PC-3 (cell line): ENCODE measurements at regions not wholly inside any gene's neighbourhood (a gene's known extent, or its start where the extent isn't known, plus 50 kb on each side); places are given as distances from the start of the nearest gene placed in this dataset.

Experiments
- ATAC-seq: fragments of 200-7000 bp; cut with Tn5 transposase; 2 replicates; pipeline ENCODE4 v1.9.1; 2020; ENCODE audit warnings: mild to moderate bottlenecking, moderate library complexity
- BruUV-seq: library from RNA; stranded (reverse); fragments of 400-500 nt; replicated peaks from 2 replicates; lab custom pipeline; 2021; lab: Mats Ljungman, UMichigan
- CTCF ChIA-PET: fragments of 300-600 bp; sonication (Branson Sonifier 250); formaldehyde crosslinking; loops from one replicate; lab custom pipeline; 2022; ENCODE audit warnings: antibody characterized with exemption; lab: Charles Lee
- POLR2A ChIA-PET: fragments of 300-600 bp; sonication (Branson Sonifier 250); formaldehyde crosslinking; loops from one replicate; lab custom pipeline; 2022; ENCODE audit warnings: antibody characterized with exemption; ENCODE audit not compliant: unreplicated experiment; lab: Charles Lee
- DNase-seq: peaks from one replicate; pipeline ENCODE4 v3.0.0-alpha.2; 2015
- H2AFZ ChIP-seq: fragments of 300-600 bp; sonication (generic); 2 replicates; pipeline ENCODE4 v1.6.0; 2016; ENCODE audit warnings: antibody characterized with exemption, low read length
- H3F3A ChIP-seq: fragments of 300-600 bp; sonication (generic); one replicate; pipeline ENCODE4 v1.6.0; 2017; ENCODE audit warnings: antibody characterized with exemption, low read length, control low read depth, mild to moderate bottlenecking; ENCODE audit not compliant: unreplicated experiment
- H3K27ac ChIP-seq: fragments of 300-600 bp; sonication (generic); 2 replicates; pipeline ENCODE4 v1.5.1; 2016; ENCODE audit warnings: mild to moderate bottlenecking, low read length
- H3K27me3 ChIP-seq: fragments of 300-600 bp; sonication (generic); 2 replicates; pipeline ENCODE4 v1.6.1; 2016; ENCODE audit warnings: low read length, mixed read lengths
- H3K36me3 ChIP-seq: fragments of 300-600 bp; sonication (generic); 2 replicates; pipeline ENCODE4 v1.6.1; 2016; ENCODE audit warnings: low read depth, mixed run types, low read length, mixed read lengths
- H3K4me1 ChIP-seq: fragments of 300-600 bp; sonication (generic); 2 replicates; pipeline ENCODE4 v1.5.1; 2016; ENCODE audit warnings: low read length; ENCODE audit not compliant: insufficient read depth
- H3K4me2 ChIP-seq: fragments of 300-600 bp; sonication (generic); 2 replicates; pipeline ENCODE4 v1.6.0; 2016; ENCODE audit warnings: low read length
- H3K4me3 ChIP-seq: fragments of 300-600 bp; sonication (generic); 2 replicates; pipeline ENCODE4 v1.5.1; 2016; ENCODE audit warnings: mild to moderate bottlenecking, low read length, mixed read lengths
- H3K79me2 ChIP-seq: fragments of 300-600 bp; sonication (generic); 2 replicates; pipeline ENCODE4 v1.6.1; 2017; ENCODE audit warnings: low read length, mixed read lengths
- H3K9ac ChIP-seq: fragments of 300-600 bp; sonication (generic); 2 replicates; pipeline ENCODE4 v1.6.0; 2016; ENCODE audit warnings: mild to moderate bottlenecking, low read length
- H3K9me2 ChIP-seq: fragments of 300-600 bp; sonication (generic); replicated peaks from 2 replicates; pipeline ENCODE4 v1.6.1; 2016; ENCODE audit warnings: mixed run types, low read length, mixed read lengths
- H3K9me3 ChIP-seq: fragments of 300-600 bp; sonication (generic); 2 replicates; pipeline ENCODE4 v1.6.1; 2016; ENCODE audit warnings: low read length, mixed read lengths
- H4K20me1 ChIP-seq: fragments of 300-600 bp; sonication (generic); 2 replicates; pipeline ENCODE4 v1.6.1; 2016; ENCODE audit warnings: low read length, mixed read lengths
- EZH2 ChIP-seq: fragments of 300-600 bp; sonication (generic); IDR thresholded peaks from one replicate; pipeline ENCODE4 v1.6.1; 2017; ENCODE audit warnings: antibody characterized with exemption, mild to moderate bottlenecking, low read length; ENCODE audit not compliant: unreplicated experiment
- EZH2phosphoT487 ChIP-seq: fragments of 300-600 bp; sonication (generic); IDR thresholded peaks from 2 replicates; pipeline ENCODE4 v1.6.1; 2018; ENCODE audit warnings: mild to moderate bottlenecking, antibody characterized with exemption, low read length, borderline replicate concordance
- intact Hi-C: fragments of 100-400 bp; cut with micrococcal nuclease; formaldehyde crosslinking; loops from 2 replicates; pipeline ENCODE4 v1.9.0; 2023
- TF ChIP-seq, protein P1 (sequence below): fragments of 300-600 bp; sonication (generic); conservative IDR thresholded peaks from 2 replicates; pipeline ENCODE4 v1.5.1; 2017; ENCODE audit warnings: antibody characterized with exemption, low read depth, mild to moderate bottlenecking, low read length

GRCh38 chr11:31903225-31904074, 92.3 kb upstream of the PAX6 start:
- DNase-seq (no peak), ATAC-seq (no peak)
- BruUV-seq, result no TSS peak
- Histone ChIP-seq H3K9ac (no peak overlapping the region), H3K4me1 (no peaks in the 10 kb centered on the region), H4K20me1 (no peaks in the 10 kb centered on the region), H3K79me2 (no peaks in the 10 kb centered on the region), H3F3A (no peaks in the 10 kb centered on the region), H3K27ac (no peak overlapping the region), H3K4me2 (no peak overlapping the region), H3K9me2 (no peaks in the 10 kb centered on the region), H3K36me3 (no peaks in the 10 kb centered on the region), H3K27me3 (0 out of 2 replicates have a peak, but pooled peaks cover 3% of the 10 kb centered on the region), H3K4me3 (no peak overlapping the region), H2AFZ (no peak overlapping the region), H3K9me3 (no peaks in the 10 kb centered on the region)
- CTCF ChIA-PET, result no interaction called here
- intact Hi-C loops, result no loop called here
- no peak for TF ChIP-seq EZH2phosphoT487
- TF ChIP-seq, protein P1, sequence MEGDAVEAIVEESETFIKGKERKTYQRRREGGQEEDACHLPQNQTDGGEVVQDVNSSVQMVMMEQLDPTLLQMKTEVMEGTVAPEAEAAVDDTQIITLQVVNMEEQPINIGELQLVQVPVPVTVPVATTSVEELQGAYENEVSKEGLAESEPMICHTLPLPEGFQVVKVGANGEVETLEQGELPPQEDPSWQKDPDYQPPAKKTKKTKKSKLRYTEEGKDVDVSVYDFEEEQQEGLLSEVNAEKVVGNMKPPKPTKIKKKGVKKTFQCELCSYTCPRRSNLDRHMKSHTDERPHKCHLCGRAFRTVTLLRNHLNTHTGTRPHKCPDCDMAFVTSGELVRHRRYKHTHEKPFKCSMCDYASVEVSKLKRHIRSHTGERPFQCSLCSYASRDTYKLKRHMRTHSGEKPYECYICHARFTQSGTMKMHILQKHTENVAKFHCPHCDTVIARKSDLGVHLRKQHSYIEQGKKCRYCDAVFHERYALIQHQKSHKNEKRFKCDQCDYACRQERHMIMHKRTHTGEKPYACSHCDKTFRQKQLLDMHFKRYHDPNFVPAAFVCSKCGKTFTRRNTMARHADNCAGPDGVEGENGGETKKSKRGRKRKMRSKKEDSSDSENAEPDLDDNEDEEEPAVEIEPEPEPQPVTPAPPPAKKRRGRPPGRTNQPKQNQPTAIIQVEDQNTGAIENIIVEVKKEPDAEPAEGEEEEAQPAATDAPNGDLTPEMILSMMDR, result no peak
- POLR2A ChIA-PET, result no interaction called here

GRCh38 chr11:31902706-31903105, 91.6 kb upstream of the PAX6 start:
- Histone ChIP-seq H2AFZ (no peak overlapping the region), H3K9me2 (no peaks in the 10 kb centered on the region), H3F3A (no peaks in the 10 kb centered on the region), H3K4me2 (no peak overlapping the region), H3K9me3 (no peaks in the 10 kb centered on the region), H3K79me2 (no peaks in the 10 kb centered on the region), H4K20me1 (no peaks in the 10 kb centered on the region), H3K36me3 (no peaks in the 10 kb centered on the region), H3K4me3 (no peak overlapping the region), H3K27me3 (0 out of 2 replicates have a peak, but pooled peaks cover 2% of the 10 kb centered on the region), H3K27ac (no peak overlapping the region), H3K9ac (no peak overlapping the region), H3K4me1 (no peaks in the 10 kb centered on the region)
- no TSS peak for BruUV-seq
- no peak for ATAC-seq
- intact Hi-C loops, result no loop called here
- TF ChIP-seq EZH2phosphoT487 (no peak), EZH2 (no peak)
- TF ChIP-seq, protein P1, result no peak
- no peak for DNase-seq
- ChIA-PET CTCF (no interaction called here), POLR2A (no interaction called here)

DNA sequence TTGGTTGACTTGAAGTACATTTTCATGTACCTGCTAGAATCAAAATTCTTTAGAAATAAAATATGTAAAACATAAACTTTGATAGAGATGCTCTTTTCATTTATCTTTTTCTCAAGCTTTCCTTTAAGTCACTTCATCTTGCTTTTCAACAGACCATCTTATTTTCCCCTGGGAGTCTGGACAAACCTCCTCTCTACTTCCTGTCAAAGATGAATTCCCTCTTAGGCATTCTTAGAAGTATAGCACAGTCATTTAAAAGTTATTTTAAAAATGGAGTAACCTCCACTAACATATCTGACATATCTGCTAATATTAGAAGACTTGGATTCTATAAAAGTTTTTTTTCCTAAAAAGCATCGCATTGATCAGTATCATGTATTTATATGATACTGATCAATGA, 84.8 kb upstream of the PAX6 start:
- TF ChIP-seq EZH2 (no peak), EZH2phosphoT487 (no peak)
- TF ChIP-seq, protein P1, result no peak
- intact Hi-C loops, result no loop called here
- ChIA-PET CTCF (no interaction called here), POLR2A (no interaction called here)
- ATAC-seq, result no peak
- H4K20me1 ChIP-seq, result no peaks in the 10 kb centered on the region
- no peak overlapping the region for H3K9ac ChIP-seq
- no peaks in the 10 kb centered on the region for H3K79me2 ChIP-seq
- no peaks in the 10 kb centered on the region for H3K36me3 ChIP-seq
- no peak overlapping the region for H3K4me2 ChIP-seq
- H3K27ac ChIP-seq, result no peak overlapping the region
- no TSS peak for BruUV-seq
- no peaks in the 10 kb centered on the region for H3F3A ChIP-seq
- no peak overlapping the region for H3K4me3 ChIP-seq
- H2AFZ ChIP-seq, result no peak overlapping the region
- no peaks in the 10 kb centered on the region for H3K9me2 ChIP-seq
- H3K4me1 ChIP-seq, result no peaks in the 10 kb centered on the region
- H3K9me3 ChIP-seq, result no peaks in the 10 kb centered on the region
- DNase-seq, result no peak
- H3K27me3 ChIP-seq, result no peaks in the 10 kb centered on the region
